SK-N-MC (cell line): ENCODE measurements at regions not wholly inside any gene's neighbourhood (a gene's known extent, or its start where the extent isn't known, plus 50 kb on each side); places are given as distances from the start of the nearest gene placed in this dataset.

Experiments
- EZH2 ChIP-seq: fragments of 200-600 bp; sonication (generic); IDR thresholded peaks from one replicate; pipeline ENCODE4 v1.6.1; 2017; ENCODE audit warnings: antibody characterized with exemption
- POLR2AphosphoS5 ChIP-seq: IDR thresholded peaks from 2 replicates; pipeline ENCODE4 v1.6.1; 2012; ENCODE audit warnings: mild to moderate bottlenecking, low read depth, low read length, borderline replicate concordance

DNA sequence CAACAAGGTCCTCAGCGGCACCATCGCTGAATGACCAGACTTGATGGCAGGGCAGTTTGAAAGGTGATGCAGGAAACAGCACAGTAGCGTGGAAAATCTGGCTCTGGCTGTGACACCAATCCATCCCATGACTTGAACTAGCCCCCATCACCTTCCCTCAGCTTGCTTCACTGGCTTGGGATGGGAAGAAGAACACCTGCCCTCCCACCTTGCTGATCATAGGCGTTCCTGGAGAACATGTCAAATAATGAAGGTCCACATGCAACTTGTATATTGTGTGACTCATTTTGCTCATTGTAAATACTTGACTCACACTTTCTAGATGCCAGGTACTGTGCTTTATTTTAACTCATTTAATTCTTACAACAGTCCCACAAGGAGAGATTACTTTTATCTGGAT lies 292.4 kb upstream of the SPRED2 start:
- TF ChIP-seq EZH2 (no peak), POLR2AphosphoS5 (no peak)
